Progenitor cell of endocrine pancreas (in vitro differentiated cells): ENCODE measurements at regions not wholly inside any gene's neighbourhood (a gene's known extent, or its start where the extent isn't known, plus 50 kb on each side); places are given as distances from the start of the nearest gene placed in this dataset.

Experiments
- DNase-seq: peaks from one replicate; pipeline ENCODE4 v3.0.0; 2021; ENCODE audit warnings: low spot score; ENCODE audit not compliant: unreplicated experiment
- H3K27ac Mint-ChIP-seq: 2 replicates; pipeline ENCODE4 v1.8.0; 2021; ENCODE audit warnings: mild to moderate bottlenecking, moderate library complexity, mixed read lengths
- H3K27me3 Mint-ChIP-seq: 2 replicates; pipeline ENCODE4 v1.8.0; 2021; ENCODE audit warnings: mixed read lengths
- H3K36me3 Mint-ChIP-seq: 2 replicates; pipeline ENCODE4 v1.8.0; 2022; ENCODE audit warnings: mixed read lengths; ENCODE audit not compliant: insufficient read depth
- H3K4me1 Mint-ChIP-seq: 2 replicates; pipeline ENCODE4 v1.8.0; 2021; ENCODE audit warnings: low read depth, mixed read lengths
- H3K4me3 Mint-ChIP-seq: 2 replicates; pipeline ENCODE4 v1.8.0; 2021; ENCODE audit warnings: low read depth, mild to moderate bottlenecking, moderate library complexity, mixed read lengths
- H3K9me3 Mint-ChIP-seq: 2 replicates; pipeline ENCODE4 v1.8.0; 2021; ENCODE audit warnings: low read depth, mixed read lengths
- TF ChIP-seq, protein P1 (sequence below): fragments of 200-600 bp; sonication (generic); IDR thresholded peaks from one replicate; pipeline ENCODE4 v1.5.0; 2021; ENCODE audit warnings: antibody characterized with exemption, mild to moderate bottlenecking; ENCODE audit not compliant: unreplicated experiment

DNA sequence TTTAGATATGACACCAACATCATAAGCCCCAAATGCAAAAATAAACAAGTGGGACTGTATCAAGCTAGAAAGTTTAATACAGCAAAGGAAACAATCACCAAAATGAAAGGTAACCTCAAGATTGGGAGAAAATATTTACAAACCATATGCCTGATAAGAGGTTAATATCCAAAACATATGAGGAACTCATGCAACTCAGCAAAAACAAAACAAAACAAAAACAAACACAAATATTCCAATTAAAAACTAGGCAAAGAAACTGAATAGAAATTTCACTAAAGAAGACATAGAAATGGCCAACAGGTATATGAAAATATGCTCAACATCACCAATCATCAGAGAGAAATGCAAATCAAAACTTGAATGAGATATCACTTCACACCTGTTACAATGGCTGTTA lies 116.5 kb upstream of the ATP1B1 start:
- Mint-ChIP-seq H3K9me3 (peaks cover 13% of the 10 kb centered on the region), H3K4me3 (no peak overlapping the region), H3K27ac (no peak overlapping the region), H3K36me3 (no peaks in the 10 kb centered on the region), H3K4me1 (no peaks in the 10 kb centered on the region), H3K27me3 (no peaks in the 10 kb centered on the region)
- TF ChIP-seq, protein P1, sequence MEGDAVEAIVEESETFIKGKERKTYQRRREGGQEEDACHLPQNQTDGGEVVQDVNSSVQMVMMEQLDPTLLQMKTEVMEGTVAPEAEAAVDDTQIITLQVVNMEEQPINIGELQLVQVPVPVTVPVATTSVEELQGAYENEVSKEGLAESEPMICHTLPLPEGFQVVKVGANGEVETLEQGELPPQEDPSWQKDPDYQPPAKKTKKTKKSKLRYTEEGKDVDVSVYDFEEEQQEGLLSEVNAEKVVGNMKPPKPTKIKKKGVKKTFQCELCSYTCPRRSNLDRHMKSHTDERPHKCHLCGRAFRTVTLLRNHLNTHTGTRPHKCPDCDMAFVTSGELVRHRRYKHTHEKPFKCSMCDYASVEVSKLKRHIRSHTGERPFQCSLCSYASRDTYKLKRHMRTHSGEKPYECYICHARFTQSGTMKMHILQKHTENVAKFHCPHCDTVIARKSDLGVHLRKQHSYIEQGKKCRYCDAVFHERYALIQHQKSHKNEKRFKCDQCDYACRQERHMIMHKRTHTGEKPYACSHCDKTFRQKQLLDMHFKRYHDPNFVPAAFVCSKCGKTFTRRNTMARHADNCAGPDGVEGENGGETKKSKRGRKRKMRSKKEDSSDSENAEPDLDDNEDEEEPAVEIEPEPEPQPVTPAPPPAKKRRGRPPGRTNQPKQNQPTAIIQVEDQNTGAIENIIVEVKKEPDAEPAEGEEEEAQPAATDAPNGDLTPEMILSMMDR, result no peak
- DNase-seq, result no peak

DNA sequence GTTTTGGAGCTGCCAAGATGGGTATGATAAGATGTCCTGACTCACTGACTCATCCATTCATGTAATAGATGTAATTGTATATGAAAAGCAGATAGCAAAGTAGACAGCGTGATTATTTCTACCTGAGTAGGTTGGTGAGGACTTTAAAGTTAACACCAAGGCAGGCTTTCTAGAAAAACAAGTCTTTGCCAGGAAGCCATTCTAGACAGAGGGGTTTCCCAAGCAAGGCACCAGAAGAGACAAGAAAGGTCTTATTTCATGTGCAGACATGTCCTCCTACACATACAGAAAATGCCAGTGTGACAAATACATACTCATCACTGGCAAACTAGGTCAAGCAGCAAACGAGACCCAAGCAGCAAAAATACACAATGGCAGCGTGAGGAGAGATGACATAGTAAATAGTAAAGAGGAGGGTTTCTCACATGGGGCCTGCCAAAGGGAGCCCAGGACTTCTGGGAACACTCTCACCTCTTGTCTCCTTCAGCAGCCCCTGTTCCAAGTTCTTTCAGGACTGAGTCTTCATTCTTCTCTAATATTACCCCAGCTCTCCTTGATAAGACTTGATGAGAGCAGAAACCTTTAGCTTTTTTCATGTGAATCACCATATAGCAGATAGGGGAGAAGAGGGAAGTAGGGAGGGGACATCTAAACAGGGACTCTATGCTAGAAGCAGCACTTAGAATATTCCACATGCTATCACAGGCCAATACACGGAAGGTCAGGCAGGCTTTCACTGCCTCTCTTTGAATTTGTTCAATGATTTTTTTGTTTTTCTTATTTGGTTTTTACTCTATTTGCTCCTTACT lies 114.6 kb upstream of the ATP1B1 start:
- DNase-seq, result no peak
- Mint-ChIP-seq H3K9me3 (peaks cover 13% of the 10 kb centered on the region), H3K36me3 (no peaks in the 10 kb centered on the region)

DNA sequence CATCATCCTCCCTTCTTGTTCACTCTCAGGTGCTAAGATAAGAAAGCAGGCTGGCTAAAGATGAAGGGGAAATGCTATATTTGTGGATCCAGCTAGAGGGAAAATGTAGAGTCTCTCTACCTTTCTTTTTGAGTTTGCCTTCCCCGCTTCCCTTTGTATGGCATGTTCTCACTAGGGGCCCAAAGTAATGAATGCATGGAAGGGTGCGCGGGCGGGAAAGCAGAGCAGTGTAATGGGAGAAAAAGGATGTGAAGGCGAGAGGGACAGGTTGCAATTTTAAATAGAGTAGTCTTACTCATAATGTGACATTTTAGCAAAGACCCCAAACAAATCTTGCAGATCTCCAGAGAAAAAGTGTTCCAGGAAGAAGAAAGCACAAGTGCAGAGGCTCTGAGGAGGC lies 105.1 kb upstream of the ATP1B1 start:
- Mint-ChIP-seq H3K27ac (no peak overlapping the region), H3K4me1 (no peaks in the 10 kb centered on the region), H3K9me3 (no peaks in the 10 kb centered on the region), H3K4me3 (no peak overlapping the region), H3K36me3 (no peaks in the 10 kb centered on the region), H3K27me3 (peaks cover 3% of the 10 kb centered on the region)
- DNase-seq, result no peak
- TF ChIP-seq, protein P1, result no peak

More for the DNA sequence above, 114.6 kb upstream of the ATP1B1 start:
- no peak overlapping the region for H3K4me3 Mint-ChIP-seq
- no peaks in the 10 kb centered on the region for H3K4me1 Mint-ChIP-seq
- H3K27me3 Mint-ChIP-seq, result no peaks in the 10 kb centered on the region
- no peak overlapping the region for H3K27ac Mint-ChIP-seq
- TF ChIP-seq, protein P1, result no peak

DNA sequence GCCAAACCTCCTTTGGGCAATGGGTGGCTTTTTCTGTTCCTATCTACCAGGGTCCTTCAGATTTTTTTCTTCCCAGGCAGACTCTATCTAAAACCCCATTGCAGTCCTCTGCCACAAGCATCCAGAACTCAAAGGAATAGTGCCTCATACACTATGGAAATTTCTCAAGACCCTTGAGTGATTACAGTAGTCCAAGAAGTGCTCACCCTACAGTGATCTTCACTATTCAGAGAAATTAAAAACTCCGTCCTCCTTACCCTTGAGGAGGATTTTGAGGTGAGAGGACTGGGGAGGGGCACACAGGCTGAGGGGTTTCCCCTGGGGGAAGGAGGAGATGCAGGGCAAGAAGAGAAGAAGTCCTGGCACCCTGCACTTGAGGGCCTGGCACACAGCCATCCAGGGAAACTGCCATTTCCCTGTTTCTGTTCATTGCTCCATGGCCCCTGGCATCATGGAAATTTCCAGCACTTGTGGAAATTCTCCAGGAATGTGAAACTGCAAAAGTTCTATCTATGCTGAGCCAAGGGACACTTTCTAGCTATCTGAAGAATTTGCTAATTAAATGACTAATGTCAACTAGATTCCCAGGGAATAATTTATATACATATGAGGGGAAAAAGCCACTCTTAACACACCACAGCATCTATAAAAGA lies 102.5 kb upstream of the ATP1B1 start:
- H3K36me3 Mint-ChIP-seq, result no peaks in the 10 kb centered on the region
- H3K4me3 Mint-ChIP-seq, result no peak overlapping the region
- H3K9me3 Mint-ChIP-seq, result no peaks in the 10 kb centered on the region
- H3K4me1 Mint-ChIP-seq, result no peaks in the 10 kb centered on the region
- TF ChIP-seq, protein P1, result no peak
- no peak for DNase-seq
- H3K27me3 Mint-ChIP-seq, result peaks cover 3% of the 10 kb centered on the region
- H3K27ac Mint-ChIP-seq, result no peak overlapping the region

DNA sequence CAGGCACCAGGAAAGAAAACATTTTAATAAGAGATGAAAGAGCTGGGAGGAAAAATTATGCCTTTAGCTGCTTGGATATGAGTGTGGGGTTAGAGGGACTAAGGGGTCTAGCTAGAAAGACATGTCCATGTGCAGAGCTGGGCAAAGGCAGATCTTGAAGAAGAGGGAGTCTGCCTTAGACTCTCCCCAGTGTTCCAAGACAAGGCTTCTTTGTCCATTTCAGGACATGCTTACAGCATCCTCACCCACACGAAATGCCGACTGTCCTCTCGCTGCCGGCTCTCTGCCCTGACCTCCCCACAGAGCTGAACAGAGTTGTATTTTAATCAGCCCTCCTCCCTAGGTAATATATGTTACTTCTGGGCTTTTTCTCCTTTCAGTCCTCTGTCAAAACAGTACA lies 100.7 kb upstream of the ATP1B1 start:
- TF ChIP-seq, protein P1, result no peak
- H3K4me1 Mint-ChIP-seq, result peaks cover 2% of the 10 kb centered on the region

More for the DNA sequence above, 100.7 kb upstream of the ATP1B1 start:
- Mint-ChIP-seq H3K36me3 (no peaks in the 10 kb centered on the region), H3K27me3 (peaks cover 3% of the 10 kb centered on the region), H3K27ac (no peak overlapping the region), H3K4me3 (no peak overlapping the region), H3K9me3 (no peaks in the 10 kb centered on the region)
- no peak for DNase-seq
